A549 (cell line): ENCODE measurements at regions not wholly inside any gene's neighbourhood (a gene's known extent, or its start where the extent isn't known, plus 50 kb on each side); places are given as distances from the start of the nearest gene placed in this dataset.
A peak's percentile ranks its signal among the peaks of the same experiment; 100 is the strongest.

Experiments
- ATAC-seq, 2 experiments: fragments of 200-7000 bp in 1 of 2; fragments of >200 bp in 1 of 2; cut with Nextera tagmentation in 1 of 2; cut with Tn5 transposase in 1 of 2; 3 replicates each; pipeline versions ENCODE4 v1.8.0 to v1.9.1; 2018 to 2020; ENCODE audit warnings: mild to moderate bottlenecking in 1 of 2, moderate library complexity in 1 of 2
- CTCF ChIA-PET: fragments of 300-600 bp; sonication (Branson Sonifier 250); formaldehyde crosslinking; extraction: SDS; loops from one replicate; lab custom pipeline; 2021; ENCODE audit warnings: antibody characterized with exemption, inconsistent platforms; lab: Yijun Ruan, JAX
- POLR2A ChIA-PET: fragments of 350-600 bp; formaldehyde crosslinking; extraction: SDS; loops from one replicate; lab custom pipeline; 2021; ENCODE audit warnings: antibody characterized with exemption, inconsistent platforms; lab: Yijun Ruan, JAX
- DNase-seq, 2 experiments: peaks; one replicate each; pipeline versions ENCODE4 v3.0.0 to v3.0.0-alpha.2; 2011 to 2016; ENCODE audit warnings: low read depth in 1 of 2, low spot score in 1 of 2
- FAIRE-seq: peaks from 2 replicates; lab custom pipeline; 2011; peaks lifted over from hg19 to GRCh38; lab: Jason Lieb, UNC
- H3K27ac ChIP-seq, 2 experiments: fragments of >200 bp; sonication (Bioruptor Twin); formaldehyde crosslinking; 3 replicates each; pipeline ENCODE4 v1.5.1; 2016 to 2017
- H3K4me1 ChIP-seq: fragments of >200 bp; sonication (Bioruptor Twin); formaldehyde crosslinking; 3 replicates; pipeline ENCODE4 v1.6.1; 2016
- H3K4me2 ChIP-seq: fragments of >200 bp; sonication (Bioruptor Twin); formaldehyde crosslinking; 3 replicates; pipeline ENCODE4 v1.6.1; 2016
- H3K4me3 ChIP-seq: fragments of >200 bp; sonication (Bioruptor Twin); formaldehyde crosslinking; 3 replicates; pipeline ENCODE4 v1.5.1; 2016
- H3K9me3 ChIP-seq: fragments of >200 bp; sonication (Bioruptor Twin); formaldehyde crosslinking; 3 replicates; pipeline ENCODE4 v1.6.1; 2016
- ATOH8 ChIP-seq: fragments of 250-450 bp; sonication (Bioruptor Pico); IDR thresholded peaks from 2 replicates; pipeline ENCODE4 v1.5.0; 2020; ENCODE audit warnings: low read depth, mild to moderate bottlenecking, moderate library complexity
- CBX2 ChIP-seq: fragments of 200-600 bp; sonication (generic); IDR thresholded peaks from 2 replicates; pipeline ENCODE4 v1.6.1; 2016; ENCODE audit warnings: low read depth, mild to moderate bottlenecking, borderline replicate concordance
- CBX8 ChIP-seq: fragments of 200-600 bp; sonication (generic); IDR thresholded peaks from 2 replicates; pipeline ENCODE4 v1.6.1; 2016
- CHD4 ChIP-seq: fragments of 200-600 bp; sonication (generic); IDR thresholded peaks from 2 replicates; pipeline ENCODE4 v1.6.1; 2016; ENCODE audit warnings: antibody characterized with exemption, mild to moderate bottlenecking, borderline replicate concordance
- ESRRA ChIP-seq: fragments of 150-350 bp; IDR thresholded peaks from 2 replicates; pipeline ENCODE4 v1.6.1; 2014; ENCODE audit warnings: mild to moderate bottlenecking, low read length, borderline replicate concordance
- FOXS1 ChIP-seq: fragments of 250-450 bp; sonication (Bioruptor Pico); IDR thresholded peaks from 2 replicates; pipeline ENCODE4 v1.5.0; 2020; ENCODE audit warnings: mild to moderate bottlenecking, moderate library complexity
- HDAC2 ChIP-seq: fragments of 200-600 bp; sonication (generic); IDR thresholded peaks from 2 replicates; pipeline ENCODE4 v1.6.1; 2016
- HEYL ChIP-seq: fragments of 250-450 bp; sonication (Bioruptor Pico); IDR thresholded peaks from 2 replicates; pipeline ENCODE4 v1.8.0; 2021; ENCODE audit warnings: mild to moderate bottlenecking, moderate library complexity
- KDM5A ChIP-seq: fragments of 200-600 bp; sonication (generic); IDR thresholded peaks from 2 replicates; pipeline ENCODE4 v1.6.1; 2016; ENCODE audit warnings: antibody characterized with exemption, mild to moderate bottlenecking
- MAZ ChIP-seq: fragments of 150-350 bp; IDR thresholded peaks from 2 replicates; pipeline ENCODE4 v1.6.1; 2014; ENCODE audit warnings: antibody characterized with exemption, low read depth, low read length, borderline replicate concordance
- MYC ChIP-seq: IDR thresholded peaks from 2 replicates; pipeline ENCODE4 v1.6.1; 2012; ENCODE audit warnings: mild to moderate bottlenecking, inconsistent platforms, low read length, improper control_type of control experiment, borderline replicate concordance
- NR3C1 ChIP-seq: fragments of >200 bp; sonication (Bioruptor Twin); formaldehyde crosslinking; IDR thresholded peaks from 3 replicates; pipeline ENCODE4 v1.6.1; 2017
- POLR2A ChIP-seq: IDR thresholded peaks from 2 replicates; pipeline ENCODE4 v1.6.1; 2012; ENCODE audit warnings: mild to moderate bottlenecking, low read length
- POLR2AphosphoS2 ChIP-seq: conservative IDR thresholded peaks from 2 replicates; pipeline ENCODE4 v1.6.1; 2012; ENCODE audit warnings: low read length, improper control_type of control experiment, inconsistent platforms
- RAD21 ChIP-seq, 2 experiments: fragments of >200 bp in 1 of 2; sonication (Bioruptor Twin) in 1 of 2; formaldehyde crosslinking in 1 of 2; IDR thresholded peaks in 1 of 2; conservative IDR thresholded peaks in 1 of 2; 2 replicates in 1 of 2; 3 replicates in 1 of 2; pipeline ENCODE4 v1.6.1; 2012 to 2018; ENCODE audit warnings: inconsistent platforms in 1 of 2
- REST ChIP-seq: fragments of 200-600 bp; sonication (generic); IDR thresholded peaks from 2 replicates; pipeline ENCODE4 v1.6.1; 2016; ENCODE audit warnings: antibody characterized with exemption, mild to moderate bottlenecking, moderate library complexity
- USF2 ChIP-seq: fragments of 450-650 bp; IDR thresholded peaks from 2 replicates; pipeline ENCODE4 v1.6.1; 2014; ENCODE audit warnings: antibody characterized with exemption
- ZFP36 ChIP-seq: fragments of 450-650 bp; IDR thresholded peaks from 2 replicates; pipeline ENCODE4 v1.6.1; 2014; ENCODE audit warnings: borderline replicate concordance; ENCODE audit not compliant: partially characterized antibody
- WGBS: methylation state at CpG from one replicate; pipeline ENCODE4 v1.1.6; 2017; ENCODE audit errors: missing lambda C conversion rate; 5-methylcytosine and 5-hydroxymethylcytosine counted together

- no peak overlapping the region for H3K4me2 ChIP-seq
- WGBS = 0% methylated on average over 2 of the region's 2 CpGs
- TF ChIP-seq ZFP36 (no peak), USF2 (peak; percentile 24; the same call in 1 of the 2 replicates)
- TF ChIP-seq, all 56 proteins: peak for 1
- POLR2A ChIA-PET = no interaction called here
- Histone ChIP-seq H3K4me3 (no peak overlapping the region), H3K4me1 (no peaks in the 10 kb centered on the region), H3K9me3 (no peaks in the 10 kb centered on the region), H3K27ac (no peak overlapping the region)
- CTCF ChIA-PET = no interaction called here
- no peak for FAIRE-seq
- no peak for ATAC-seq
- DNase-seq = no peak
These were observed 195.6 kb upstream of the PFKP start for GRCh38 chr10:2871673-2872219.

- CTCF ChIA-PET = no interaction called here
- POLR2A ChIA-PET = no interaction called here
These were observed 196.7 kb upstream of the PFKP start for GRCh38 chr10:2870654-2871053.

GRCh38 chr10:2867788-2868299 is 199.5 kb upstream of the PFKP start:
- no peak overlapping the region for H3K4me3 ChIP-seq
- ATAC-seq = no peak
- ChIA-PET CTCF (no interaction called here), POLR2A (no interaction called here)
- FAIRE-seq = no peak
- 44% methylated on average over 6 of the region's 8 CpGs for WGBS
- peak; percentile 39; the same call in 1 of the 2 replicates for TF ChIP-seq REST
- TF ChIP-seq POLR2A = no peak
- TF ChIP-seq MAZ = no peak
- TF ChIP-seq ZFP36 = no peak
- no peak for TF ChIP-seq ESRRA
- no peak for DNase-seq
- no peak overlapping the region for H3K27ac ChIP-seq
- no peaks in the 10 kb centered on the region for H3K9me3 ChIP-seq
- H3K4me1 ChIP-seq = no peaks in the 10 kb centered on the region
- H3K4me2 ChIP-seq = no peak overlapping the region

More at GRCh38 chr10:2870654-2871053, 196.7 kb upstream of the PFKP start:
- no peak overlapping the region for H3K27ac ChIP-seq
- FAIRE-seq (no peak), ATAC-seq (no peak)
- TF ChIP-seq ATOH8 (no peak), MYC (no peak), RAD21 (conservative IDR thresholded peaks at IDR 0.05 in 1 of 2, IDR thresholded peaks at IDR 0.05 in 1 of 2) (no peak), POLR2AphosphoS2 (no peak)
- TF ChIP-seq, all 56 proteins: peak for 0
- H3K4me2 ChIP-seq = no peak overlapping the region
- DNase-seq = no peak
- WGBS = 6% methylated on average over 4 of the region's 4 CpGs
- H3K9me3 ChIP-seq = no peaks in the 10 kb centered on the region
- H3K4me3 ChIP-seq = no peak overlapping the region
- no peaks in the 10 kb centered on the region for H3K4me1 ChIP-seq

- CTCF ChIA-PET = interaction anchor here (1.5 kb wide), 1 partner anchor 11 kb away, joined by 3 read pairs; no protein-coding TSS in a partner anchor
- Histone ChIP-seq H3K4me3 (no peak overlapping the region), H3K9me3 (no peaks in the 10 kb centered on the region), H3K4me2 (no peak overlapping the region), H3K4me1 (no peaks in the 10 kb centered on the region), H3K27ac (no peak overlapping the region)
- 2% methylated on average over 5 of the region's 5 CpGs for WGBS
- POLR2A ChIA-PET = no interaction called here
- FAIRE-seq (no peak), DNase-seq (no peak), ATAC-seq (no peak)
- no peak for TF ChIP-seq NR3C1
- no peak for TF ChIP-seq CBX8
- TF ChIP-seq CBX2 = no peak
- TF ChIP-seq FOXS1 (CRISPR knock-in tag) = no peak
- no peak for TF ChIP-seq HDAC2
- TF ChIP-seq CHD4 = no peak
- TF ChIP-seq HEYL = no peak
- TF ChIP-seq KDM5A = no peak
- TF ChIP-seq MAZ = no peak
These were observed 200.8 kb upstream of the PFKP start for GRCh38 chr10:2866569-2866968.
